ENCODE measurements at regions not wholly inside any gene's neighbourhood (a gene's known extent, or its start where the extent isn't known, plus 50 kb on each side); places are given as distances from the start of the nearest gene placed in this dataset.

GRCh38 chr3:6602329-6602728, 258.6 kb upstream of the GRM7 start:
- H3K27me3 ChIP-seq, result no peaks in the 10 kb centered on the region
- no peak overlapping the region for H3K9ac ChIP-seq
- peaks cover 0 to 21% (median 0%) of the 10 kb centered on the region in 10 experiments; a peak in 5 of 20 replicates for H3K4me1 ChIP-seq
- H3K4me3 ChIP-seq, result no peak overlapping the region
- no peaks in the 10 kb centered on the region for H4K20me1 ChIP-seq
- no peaks in the 10 kb centered on the region for H3K36me3 ChIP-seq
- TF ChIP-seq Cebpa-rat (IDR thresholded peaks at IDR 0.05), result no peak
- peaks cover 0 to 4% (median 0%) of the 10 kb centered on the region in 11 experiments; a peak in 1 of 22 replicates for H3K9me3 ChIP-seq (replicated peaks in 1 of 11)
- no peak overlapping the region for H3K27ac ChIP-seq
- H3K4me2 ChIP-seq, result no peak overlapping the region

DNA sequence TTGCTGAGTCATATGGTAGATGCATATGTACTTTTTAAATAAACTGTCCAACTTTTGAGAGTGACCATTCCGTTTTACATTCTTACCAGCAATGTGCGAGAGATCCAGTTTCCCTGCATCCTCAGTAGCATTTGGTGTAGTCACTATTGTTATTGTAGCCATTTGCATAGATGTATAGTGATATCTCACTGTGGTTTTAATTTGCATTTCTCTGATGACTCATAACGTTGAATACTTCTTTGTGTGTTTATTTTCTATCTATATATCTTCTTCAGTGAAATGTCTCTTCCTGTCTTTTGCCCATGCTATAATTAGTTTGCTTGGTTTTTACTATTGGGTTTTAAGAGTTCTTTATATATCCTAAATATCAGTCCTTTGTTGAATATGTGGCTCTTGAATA, 255.7 kb upstream of the GRM7 start:
- no peak for TF ChIP-seq Cebpa-rat (IDR thresholded peaks at IDR 0.05)
- H4K20me1 ChIP-seq, result no peaks in the 10 kb centered on the region
- H3K9me3 ChIP-seq (replicated peaks in 1 of 11), result no peaks in the 10 kb centered on the region
- no peak overlapping the region for H3K27ac ChIP-seq
- H3K36me3 ChIP-seq, result no peaks in the 10 kb centered on the region
- no peaks in the 10 kb centered on the region for H3K27me3 ChIP-seq
- H3K9ac ChIP-seq, result no peak overlapping the region
- H3K4me2 ChIP-seq, result peak overlapping the region in 3 of 11 experiments; percentile 8 to 30 (median 29); a peak in 4 of 22 replicates
- peaks cover 0 to 21% (median 0%) of the 10 kb centered on the region in 10 experiments; a peak in 5 of 20 replicates for H3K4me1 ChIP-seq
- H3K4me3 ChIP-seq, result no peak overlapping the region

DNA sequence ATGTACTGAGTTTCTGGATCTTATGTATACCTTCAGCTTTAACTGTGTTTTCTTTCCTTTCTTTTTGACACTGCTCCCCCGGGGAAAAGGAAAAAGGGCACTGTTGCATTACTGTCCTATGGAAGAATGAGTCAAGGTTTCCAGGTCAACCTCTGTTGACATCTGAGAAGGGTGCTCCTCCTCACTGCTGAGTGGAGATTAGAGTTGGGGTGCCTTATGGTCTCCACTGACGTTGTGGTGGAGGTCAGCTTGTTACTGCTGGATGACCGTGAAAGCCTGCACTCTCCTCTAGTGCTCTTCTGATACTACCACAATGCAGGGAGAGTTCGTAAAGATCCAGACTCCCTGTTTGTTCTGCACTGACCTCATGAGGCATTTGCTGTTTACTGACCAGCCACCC, 252.1 kb upstream of the GRM7 start:
- no peak overlapping the region for H3K27ac ChIP-seq
- no peaks in the 10 kb centered on the region for H4K20me1 ChIP-seq
- H3K9ac ChIP-seq, result no peak overlapping the region
- no peaks in the 10 kb centered on the region for H3K27me3 ChIP-seq
- TF ChIP-seq Cebpa-rat (IDR thresholded peaks at IDR 0.05), result no peak
- H3K4me3 ChIP-seq, result no peak overlapping the region
- H3K4me1 ChIP-seq, result peaks cover 0 to 11% (median 0%) of the 10 kb centered on the region in 10 experiments; a peak in 4 of 20 replicates
- H3K36me3 ChIP-seq, result no peaks in the 10 kb centered on the region
- no peaks in the 10 kb centered on the region for H3K9me3 ChIP-seq (replicated peaks in 1 of 11)
- H3K4me2 ChIP-seq, result no peak overlapping the region

GRCh38 chr3:6612034-6612616, 248.8 kb upstream of the GRM7 start:
- no peaks in the 10 kb centered on the region for H3K9me3 ChIP-seq (replicated peaks in 1 of 11)
- no peaks in the 10 kb centered on the region for H3K27me3 ChIP-seq
- H3K9ac ChIP-seq, result no peak overlapping the region
- H4K20me1 ChIP-seq, result no peaks in the 10 kb centered on the region
- no peak overlapping the region for H3K4me2 ChIP-seq
- no peak for TF ChIP-seq Cebpa-rat (IDR thresholded peaks at IDR 0.05)
- no peaks in the 10 kb centered on the region for H3K36me3 ChIP-seq
- H3K4me1 ChIP-seq, result no peaks in the 10 kb centered on the region
- no peak overlapping the region for H3K4me3 ChIP-seq
- no peak overlapping the region for H3K27ac ChIP-seq

GRCh38 chr3:6622260-6622659, 238.7 kb upstream of the GRM7 start:
- Histone ChIP-seq H3K27ac (no peak overlapping the region), H3K27me3 (no peaks in the 10 kb centered on the region), H3K9me3 (replicated peaks in 1 of 11) (no peaks in the 10 kb centered on the region), H3K4me1 (no peaks in the 10 kb centered on the region), H3K4me2 (no peak overlapping the region), H4K20me1 (no peaks in the 10 kb centered on the region), H3K36me3 (no peaks in the 10 kb centered on the region), H3K9ac (no peak overlapping the region), H3K4me3 (no peak overlapping the region)
- TF ChIP-seq Cebpa-rat (IDR thresholded peaks at IDR 0.05), result no peak

GRCh38 chr3:6622712-6623111, 238.2 kb upstream of the GRM7 start:
- Histone ChIP-seq H3K27ac (no peak overlapping the region), H3K9ac (no peak overlapping the region), H4K20me1 (no peaks in the 10 kb centered on the region), H3K4me1 (no peaks in the 10 kb centered on the region), H3K4me3 (no peak overlapping the region), H3K27me3 (no peaks in the 10 kb centered on the region), H3K36me3 (no peaks in the 10 kb centered on the region), H3K9me3 (replicated peaks in 1 of 11) (no peaks in the 10 kb centered on the region), H3K4me2 (no peak overlapping the region)
- no peak for TF ChIP-seq Cebpa-rat (IDR thresholded peaks at IDR 0.05)

DNA sequence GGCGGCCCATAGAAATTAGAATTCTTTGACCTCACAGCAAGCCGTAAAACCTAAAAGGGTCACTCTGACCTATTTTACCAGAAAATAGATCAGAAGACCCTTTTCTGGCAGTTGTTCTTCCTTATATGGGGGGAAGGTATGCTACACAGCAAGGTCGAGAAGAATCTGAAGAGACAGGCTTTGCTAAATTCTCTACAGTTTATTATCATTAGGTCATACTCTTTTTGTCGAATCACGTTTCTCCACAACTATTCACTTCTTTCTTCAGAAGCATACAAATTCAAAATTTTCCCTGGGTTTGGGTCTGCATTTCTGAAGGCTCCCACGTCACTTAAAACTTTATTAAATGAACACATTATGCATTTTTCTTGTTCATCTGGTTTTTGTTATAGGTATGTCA, 229.5 kb upstream of the GRM7 start:
- no peaks in the 10 kb centered on the region for H3K27me3 ChIP-seq
- TF ChIP-seq Cebpa-rat (IDR thresholded peaks at IDR 0.05), result no peak

DNA sequence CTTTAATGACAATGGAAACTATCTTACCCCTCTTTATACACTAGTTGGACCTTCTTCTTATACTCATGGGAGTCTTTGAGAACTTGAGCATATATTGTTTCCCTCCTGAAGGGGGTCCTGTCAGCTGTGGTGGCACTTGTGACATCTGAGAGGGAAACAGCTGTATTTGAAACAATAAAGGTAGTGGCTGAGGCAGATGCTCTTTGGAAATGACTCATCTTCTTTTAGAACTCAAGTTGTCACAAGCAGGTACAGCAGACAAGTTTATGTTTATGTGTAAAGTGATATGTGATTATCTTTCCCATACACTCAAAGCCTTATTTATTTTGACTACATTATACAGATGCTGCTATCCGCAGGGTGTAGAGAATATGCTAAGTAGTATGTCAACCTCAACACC, 220.0 kb upstream of the GRM7 start:
- Histone ChIP-seq H3K9me3 (replicated peaks in 1 of 11) (no peaks in the 10 kb centered on the region), H3K4me2 (no peak overlapping the region), H3K9ac (no peak overlapping the region), H3K27me3 (no peaks in the 10 kb centered on the region), H3K27ac (no peak overlapping the region), H3K36me3 (no peaks in the 10 kb centered on the region), H3K4me1 (peaks cover 0 to 8% (median 0%) of the 10 kb centered on the region in 10 experiments; a peak in 2 of 20 replicates), H4K20me1 (no peaks in the 10 kb centered on the region), H3K4me3 (no peak overlapping the region)
- TF ChIP-seq Cebpa-rat (IDR thresholded peaks at IDR 0.05), result no peak

More for the DNA sequence above, 229.5 kb upstream of the GRM7 start:
- no peak overlapping the region for H3K4me2 ChIP-seq
- no peaks in the 10 kb centered on the region for H3K4me1 ChIP-seq
- no peaks in the 10 kb centered on the region for H3K36me3 ChIP-seq
- H3K9ac ChIP-seq, result no peak overlapping the region
- H3K4me3 ChIP-seq, result no peak overlapping the region
- no peaks in the 10 kb centered on the region for H4K20me1 ChIP-seq
- H3K9me3 ChIP-seq (replicated peaks in 1 of 11), result no peaks in the 10 kb centered on the region
- H3K27ac ChIP-seq, result no peak overlapping the region

DNA sequence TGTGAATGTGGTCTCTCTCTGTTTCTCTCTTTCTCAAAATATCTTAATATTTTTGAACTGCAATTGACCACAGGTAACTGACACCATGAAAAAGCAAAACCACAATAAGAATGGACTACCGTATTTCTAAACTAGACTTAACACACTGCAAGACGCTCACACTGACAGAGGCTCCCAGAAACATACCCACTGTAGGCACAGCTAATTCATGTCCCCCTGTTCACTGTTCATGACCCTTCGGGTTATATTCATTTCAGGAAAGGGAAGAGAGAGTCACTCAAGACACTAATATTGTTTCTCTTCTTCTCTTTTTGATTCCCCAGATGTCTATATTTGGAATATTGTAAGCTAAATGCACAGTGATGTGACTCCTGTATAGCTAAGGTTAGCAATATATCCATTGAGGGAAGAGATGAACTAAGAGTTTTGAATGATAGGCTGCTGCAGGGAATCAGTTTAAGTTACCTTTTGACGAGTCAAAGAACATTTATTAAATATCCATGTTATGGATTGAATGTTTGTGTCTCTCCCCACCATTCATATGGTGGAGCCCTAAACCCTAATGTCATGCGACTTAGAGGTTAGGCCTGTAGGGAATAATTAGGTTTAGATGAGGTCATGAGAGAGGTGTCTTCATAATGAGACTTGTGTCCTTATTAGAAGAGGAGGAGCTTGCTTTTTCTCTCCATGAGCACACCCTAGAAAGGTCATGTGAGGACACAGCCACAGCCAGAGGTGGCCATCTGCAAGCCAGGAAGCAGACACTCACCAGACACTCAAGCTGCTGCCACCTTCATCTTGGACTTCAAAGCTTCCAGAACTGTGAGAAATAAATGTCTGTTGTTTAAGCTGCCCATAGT, 216.6 kb upstream of the GRM7 start:
- H3K4me3 ChIP-seq, result no peak overlapping the region
- no peaks in the 10 kb centered on the region for H4K20me1 ChIP-seq
- H3K9ac ChIP-seq, result no peak overlapping the region
- H3K4me2 ChIP-seq, result peak overlapping the region in 2 of 11 experiments; percentile 7 to 10; a peak in 2 of 22 replicates
- H3K27ac ChIP-seq, result no peak overlapping the region
- H3K27me3 ChIP-seq, result no peaks in the 10 kb centered on the region
- no peaks in the 10 kb centered on the region for H3K9me3 ChIP-seq (replicated peaks in 1 of 11)
- TF ChIP-seq Cebpa-rat (IDR thresholded peaks at IDR 0.05), result no peak
- H3K36me3 ChIP-seq, result no peaks in the 10 kb centered on the region
- peaks cover 0 to 8% (median 0%) of the 10 kb centered on the region in 10 experiments; a peak in 2 of 20 replicates for H3K4me1 ChIP-seq

Measured in BLaER1 treated with 17β-estradiol and CSF1 and Interleukin-3, amounts not matched to agents 10 nM and 100 nM (cell line).